Muscle of arm (tissue), 1 donor: ENCODE measurements at regions not wholly inside any gene's neighbourhood (a gene's known extent, or its start where the extent isn't known, plus 50 kb on each side); places are given as distances from the start of the nearest gene placed in this dataset.
"Not testable (repeated sequence)": the region's sequence is repeated elsewhere in the genome, so short reads cannot be mapped to it uniquely, and the experiment has no call there.

Experiments used
- DNase-seq: peaks from one replicate; pipeline ENCODE4 v3.0.0-alpha.2; 2013

GRCh38 chr1:201637282-201638079, 98.6 kb downstream of the NAV1 start:
- no peak for DNase-seq

- DNase-seq: no peak
These were observed 100.5 kb downstream of the NAV1 start for GRCh38 chr1:201639391-201639790.

GRCh38 chr1:201639826-201640225, 100.9 kb downstream of the NAV1 start:
- DNase-seq: no peak

- DNase-seq: peak; percentile 57
These were observed 101.7 kb downstream of the NAV1 start for GRCh38 chr1:201640624-201641023.

GRCh38 chr1:201641524-201642253, 102.8 kb downstream of the NAV1 start:
- no peak for DNase-seq

- no peak for DNase-seq
These were observed 104.8 kb downstream of the NAV1 start for GRCh38 chr1:201643835-201644104.

GRCh38 chr1:201644197-201644596, 105.3 kb downstream of the NAV1 start:
- no peak for DNase-seq

GRCh38 chr1:201645000-201645399, 106.1 kb downstream of the NAV1 start:
- DNase-seq: not testable (repeated sequence)

- DNase-seq: no peak
These were observed 107.0 kb downstream of the NAV1 start for GRCh38 chr1:201645956-201646355.

- no peak for DNase-seq
These were observed 107.6 kb downstream of the NAV1 start for GRCh38 chr1:201646411-201647022.

- no peak for DNase-seq
These were observed 108.2 kb downstream of the NAV1 start for GRCh38 chr1:201647094-201647493.

GRCh38 chr1:201647722-201648065, 108.8 kb downstream of the NAV1 start:
- DNase-seq: no peak

- peak; percentile 52 for DNase-seq
These were observed 109.4 kb downstream of the NAV1 start for GRCh38 chr1:201648066-201648906.

GRCh38 chr1:201648907-201649721, 110.2 kb downstream of the NAV1 start:
- no peak for DNase-seq

- peak; percentile 73 for DNase-seq
These were observed 111.1 kb downstream of the NAV1 start for GRCh38 chr1:201649761-201650622.

GRCh38 chr1:201650623-201650933, 111.7 kb downstream of the NAV1 start:
- no peak for DNase-seq

GRCh38 chr1:201652181-201652580, 113.3 kb downstream of the NAV1 start:
- DNase-seq: no peak

- no peak for DNase-seq
These were observed 114.3 kb downstream of the NAV1 start for GRCh38 chr1:201653233-201653632.

- DNase-seq: no peak
These were observed 115.0 kb downstream of the NAV1 start for GRCh38 chr1:201653883-201654282.

GRCh38 chr1:201655243-201655642, 116.3 kb downstream of the NAV1 start:
- DNase-seq: peak; percentile 86

GRCh38 chr1:201655910-201656309, 117.0 kb downstream of the NAV1 start:
- DNase-seq: no peak
